ENCODE measurements at regions not wholly inside any gene's neighbourhood (a gene's known extent, or its start where the extent isn't known, plus 50 kb on each side); places are given as distances from the start of the nearest gene placed in this dataset.
"Not testable (repeated sequence)": the region's sequence is repeated elsewhere in the genome, so short reads cannot be mapped to it uniquely, and the experiment has no call there.

- no peak overlapping the region for H3K27ac ChIP-seq
These were observed 160.1 kb downstream of the OR4M2 start for GRCh38 chr15:22240403-22240802.

GRCh38 chr15:22240986-22241385 is 160.7 kb downstream of the OR4M2 start:
- no peak for TF ChIP-seq CTCF (conservative IDR thresholded peaks at IDR 0.05; ENCODE audit: low read depth, low read length)
- Histone ChIP-seq H3K4me3 (IDR thresholded peaks at IDR 0.05; ENCODE audit: insufficient read depth, low read depth, low read length) (no peak overlapping the region), H3K9ac (no peak overlapping the region), H3K36me3 (ENCODE audit: insufficient read depth) (no peaks in the 10 kb centered on the region), H2AFZ (ENCODE audit: low read depth) (no peak overlapping the region), H3K27me3 (ENCODE audit: insufficient read depth, low read depth) (no peaks in the 10 kb centered on the region), H3K4me2 (no peak overlapping the region), H3K4me1 (ENCODE audit: low read depth, poor library complexity, severe bottlenecking) (no peaks in the 10 kb centered on the region), H4K20me1 (ENCODE audit: insufficient read depth) (no peaks in the 10 kb centered on the region), H3K79me2 (ENCODE audit: insufficient read depth, low read depth) (no peaks in the 10 kb centered on the region), H3K27ac (no peak overlapping the region)

More at GRCh38 chr15:22240403-22240802, 160.1 kb downstream of the OR4M2 start:
- Histone ChIP-seq H4K20me1 (ENCODE audit: insufficient read depth) (no peaks in the 10 kb centered on the region), H2AFZ (ENCODE audit: low read depth) (no peak overlapping the region), H3K4me2 (no peak overlapping the region), H3K4me1 (ENCODE audit: low read depth, poor library complexity, severe bottlenecking) (no peaks in the 10 kb centered on the region), H3K9ac (no peak overlapping the region), H3K36me3 (ENCODE audit: insufficient read depth) (no peaks in the 10 kb centered on the region), H3K79me2 (ENCODE audit: insufficient read depth, low read depth) (no peaks in the 10 kb centered on the region), H3K27me3 (ENCODE audit: insufficient read depth, low read depth) (no peaks in the 10 kb centered on the region), H3K4me3 (IDR thresholded peaks at IDR 0.05; ENCODE audit: insufficient read depth, low read depth, low read length) (no peak overlapping the region)
- TF ChIP-seq CTCF (conservative IDR thresholded peaks at IDR 0.05; ENCODE audit: low read depth, low read length): no peak

GRCh38 chr15:22241451-22241850 is 161.1 kb downstream of the OR4M2 start:
- Histone ChIP-seq H3K9ac (no peak overlapping the region), H3K4me1 (ENCODE audit: low read depth, poor library complexity, severe bottlenecking) (no peaks in the 10 kb centered on the region), H3K27me3 (ENCODE audit: insufficient read depth, low read depth) (no peaks in the 10 kb centered on the region), H4K20me1 (ENCODE audit: insufficient read depth) (no peaks in the 10 kb centered on the region), H2AFZ (ENCODE audit: low read depth) (no peak overlapping the region), H3K36me3 (ENCODE audit: insufficient read depth) (no peaks in the 10 kb centered on the region), H3K79me2 (ENCODE audit: insufficient read depth, low read depth) (no peaks in the 10 kb centered on the region), H3K27ac (no peak overlapping the region), H3K4me3 (IDR thresholded peaks at IDR 0.05; ENCODE audit: insufficient read depth, low read depth, low read length) (no peak overlapping the region), H3K4me2 (no peak overlapping the region)
- no peak for TF ChIP-seq CTCF (conservative IDR thresholded peaks at IDR 0.05; ENCODE audit: low read depth, low read length)

GRCh38 chr15:22242311-22242710 is 162.0 kb downstream of the OR4M2 start:
- not testable (repeated sequence) for H3K9ac ChIP-seq; H3K4me3 ChIP-seq (IDR thresholded peaks at IDR 0.05; ENCODE audit: insufficient read depth, low read depth, low read length); H3K36me3 ChIP-seq (ENCODE audit: insufficient read depth)

GRCh38 chr15:22243440-22244130 is 163.3 kb downstream of the OR4M2 start:
- H3K4me2 ChIP-seq: no peak overlapping the region
- H3K27ac ChIP-seq: no peak overlapping the region
- H4K20me1 ChIP-seq (ENCODE audit: insufficient read depth): no peaks in the 10 kb centered on the region
- no peak for TF ChIP-seq CTCF (conservative IDR thresholded peaks at IDR 0.05; ENCODE audit: low read depth, low read length)
- no peaks in the 10 kb centered on the region for H3K27me3 ChIP-seq (ENCODE audit: insufficient read depth, low read depth)
- no peaks in the 10 kb centered on the region for H3K79me2 ChIP-seq (ENCODE audit: insufficient read depth, low read depth)
- no peak overlapping the region for H3K4me3 ChIP-seq (IDR thresholded peaks at IDR 0.05; ENCODE audit: insufficient read depth, low read depth, low read length)
- no peak overlapping the region for H2AFZ ChIP-seq (ENCODE audit: low read depth)
- H3K9ac ChIP-seq: no peak overlapping the region
- no peaks in the 10 kb centered on the region for H3K36me3 ChIP-seq (ENCODE audit: insufficient read depth)
- H3K4me1 ChIP-seq (ENCODE audit: low read depth, poor library complexity, severe bottlenecking): no peaks in the 10 kb centered on the region

More at GRCh38 chr15:22242311-22242710, 162.0 kb downstream of the OR4M2 start:
- H3K27ac ChIP-seq; H3K4me2 ChIP-seq; H4K20me1 ChIP-seq (ENCODE audit: insufficient read depth); H3K4me1 ChIP-seq (ENCODE audit: low read depth, poor library complexity, severe bottlenecking); H3K27me3 ChIP-seq (ENCODE audit: insufficient read depth, low read depth); H2AFZ ChIP-seq (ENCODE audit: low read depth); H3K79me2 ChIP-seq (ENCODE audit: insufficient read depth, low read depth): not testable (repeated sequence)

GRCh38 chr15:22249511-22249910 is 169.2 kb downstream of the OR4M2 start:
- not testable (repeated sequence) for H3K4me2 ChIP-seq; H3K36me3 ChIP-seq (ENCODE audit: insufficient read depth); H3K4me1 ChIP-seq (ENCODE audit: low read depth, poor library complexity, severe bottlenecking); H3K4me3 ChIP-seq (IDR thresholded peaks at IDR 0.05; ENCODE audit: insufficient read depth, low read depth, low read length); H2AFZ ChIP-seq (ENCODE audit: low read depth); H3K79me2 ChIP-seq (ENCODE audit: insufficient read depth, low read depth); H4K20me1 ChIP-seq (ENCODE audit: insufficient read depth); H3K27ac ChIP-seq; H3K9ac ChIP-seq; H3K27me3 ChIP-seq (ENCODE audit: insufficient read depth, low read depth)

GRCh38 chr15:22250501-22251290 is 170.4 kb downstream of the OR4M2 start:
- not testable (repeated sequence) for H3K27ac ChIP-seq; H3K4me2 ChIP-seq; H3K79me2 ChIP-seq (ENCODE audit: insufficient read depth, low read depth); H3K4me3 ChIP-seq (IDR thresholded peaks at IDR 0.05; ENCODE audit: insufficient read depth, low read depth, low read length); H2AFZ ChIP-seq (ENCODE audit: low read depth); H3K9ac ChIP-seq; H3K36me3 ChIP-seq (ENCODE audit: insufficient read depth); H4K20me1 ChIP-seq (ENCODE audit: insufficient read depth); H3K27me3 ChIP-seq (ENCODE audit: insufficient read depth, low read depth)
- H3K4me1 ChIP-seq (ENCODE audit: low read depth, poor library complexity, severe bottlenecking): peaks cover 11% of the 10 kb centered on the region

Measured in KMS-11 (cell line).